OCI-LY1 (cell line): ENCODE measurements at regions not wholly inside any gene's neighbourhood (a gene's known extent, or its start where the extent isn't known, plus 50 kb on each side); places are given as distances from the start of the nearest gene placed in this dataset.

Experiments used
- H2AFZ ChIP-seq: fragments of 200-600 bp; sonication (generic), shearing (Covaris generic); 2 replicates; pipeline ENCODE4 v1.6.0; 2014; ENCODE audit warnings: antibody characterized with exemption, mild to moderate bottlenecking, low read length
- H3F3A ChIP-seq: fragments of 200-600 bp; sonication (generic), shearing (Covaris generic); 2 replicates; pipeline ENCODE4 v1.6.0; 2014; ENCODE audit warnings: mild to moderate bottlenecking, antibody characterized with exemption, low read length, moderate library complexity; ENCODE audit not compliant: insufficient read depth
- H3K27ac ChIP-seq: fragments of 200-600 bp; sonication (generic); 2 replicates; pipeline ENCODE4 v1.5.1; 2014; ENCODE audit warnings: low read length, mixed run types, mild to moderate bottlenecking, low read depth; ENCODE audit not compliant: poor library complexity, severe bottlenecking
- H3K27me3 ChIP-seq: fragments of 200-600 bp; sonication (generic); 2 replicates; pipeline ENCODE4 v1.6.0; 2014; ENCODE audit warnings: antibody characterized with exemption, mild to moderate bottlenecking, low read length, moderate library complexity; ENCODE audit not compliant: insufficient read depth
- H3K36me3 ChIP-seq: fragments of 200-600 bp; sonication (generic); 2 replicates; pipeline ENCODE4 v1.6.1; 2014; ENCODE audit warnings: mild to moderate bottlenecking, antibody characterized with exemption, low read length, moderate library complexity, mixed read lengths; ENCODE audit not compliant: insufficient read depth
- H3K4me1 ChIP-seq: fragments of 200-600 bp; sonication (generic); 2 replicates; pipeline ENCODE4 v1.5.1; 2014; ENCODE audit warnings: mild to moderate bottlenecking, low read length, moderate library complexity; ENCODE audit not compliant: insufficient read depth, severe bottlenecking
- H3K4me2 ChIP-seq: fragments of 200-600 bp; sonication (generic), shearing (Covaris generic); 2 replicates; pipeline ENCODE4 v1.6.1; 2014; ENCODE audit warnings: low read length
- H3K4me3 ChIP-seq: fragments of 200-600 bp; sonication (generic); 2 replicates; pipeline ENCODE4 v1.5.1; 2014; ENCODE audit warnings: low read length, low read depth, mild to moderate bottlenecking, mixed read lengths; ENCODE audit not compliant: poor library complexity, severe bottlenecking
- H3K79me2 ChIP-seq: fragments of 200-600 bp; shearing (Covaris generic); 2 replicates; pipeline ENCODE4 v1.6.1; 2016; ENCODE audit warnings: mixed run types, low read length, mixed read lengths; ENCODE audit not compliant: insufficient read depth
- H3K9ac ChIP-seq: fragments of 200-600 bp; sonication (generic), shearing (Covaris generic); 2 replicates; pipeline ENCODE4 v1.6.1; 2014; ENCODE audit warnings: mild to moderate bottlenecking, low read length, mixed read lengths
- H3K9me2 ChIP-seq: fragments of 200-600 bp; sonication (generic), shearing (Covaris generic); 2 replicates; pipeline ENCODE4 v1.6.1; 2014; ENCODE audit warnings: low read depth, mild to moderate bottlenecking, low read length, mixed read lengths
- H3K9me3 ChIP-seq: fragments of 200-600 bp; shearing (Covaris generic); 2 replicates; pipeline ENCODE4 v1.6.1; 2014; ENCODE audit warnings: low read length, mixed read lengths
- H4K20me1 ChIP-seq: fragments of 200-600 bp; sonication (generic), shearing (Covaris generic); 2 replicates; pipeline ENCODE4 v1.6.0; 2016; ENCODE audit warnings: mild to moderate bottlenecking, low read length; ENCODE audit not compliant: insufficient read depth
- EZH2 ChIP-seq: fragments of 200-600 bp; sonication (generic), shearing (Covaris generic); IDR thresholded peaks from 2 replicates; pipeline ENCODE4 v1.8.0; 2017; ENCODE audit warnings: borderline replicate concordance, mixed run types, mild to moderate bottlenecking, antibody characterized with exemption, low read length, moderate library complexity, mixed read lengths
- TF ChIP-seq, protein P1 (sequence below): fragments of 200-600 bp; sonication (generic), shearing (Covaris generic); IDR thresholded peaks from 2 replicates; pipeline ENCODE4 v1.5.1; 2017; ENCODE audit warnings: mild to moderate bottlenecking, antibody characterized with exemption, low read length, moderate library complexity, mixed read lengths

DNA sequence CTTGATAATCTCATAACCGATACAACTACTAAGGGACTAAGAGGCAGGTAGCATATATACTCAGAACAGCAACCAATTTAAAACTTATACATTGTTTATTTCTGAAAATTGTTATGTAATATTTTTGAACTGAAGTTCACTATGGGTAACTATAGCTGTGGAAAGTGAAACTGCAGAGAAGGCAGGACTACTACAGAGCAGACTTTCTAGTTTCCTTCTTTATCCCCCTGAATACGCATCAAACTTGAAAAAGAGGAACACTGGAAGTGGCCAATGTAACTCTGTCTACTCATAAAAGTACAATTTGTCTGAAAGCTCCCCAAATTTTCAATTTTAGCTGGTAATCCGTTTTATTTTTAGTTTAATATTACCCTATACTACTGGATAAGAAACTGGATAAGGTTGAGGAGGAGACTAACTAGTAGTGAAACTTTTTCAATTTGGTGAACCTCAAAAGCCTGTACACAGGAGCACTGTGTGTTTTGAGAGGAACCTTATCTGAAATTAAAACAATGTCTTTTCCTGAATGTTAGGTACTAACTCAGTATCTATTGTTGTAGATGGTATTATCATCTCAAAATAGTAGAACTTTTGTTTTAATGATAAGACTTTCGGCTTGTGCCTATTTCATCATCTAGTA is 225.8 kb downstream of the GABRG1 start:
- TF ChIP-seq, protein P1, sequence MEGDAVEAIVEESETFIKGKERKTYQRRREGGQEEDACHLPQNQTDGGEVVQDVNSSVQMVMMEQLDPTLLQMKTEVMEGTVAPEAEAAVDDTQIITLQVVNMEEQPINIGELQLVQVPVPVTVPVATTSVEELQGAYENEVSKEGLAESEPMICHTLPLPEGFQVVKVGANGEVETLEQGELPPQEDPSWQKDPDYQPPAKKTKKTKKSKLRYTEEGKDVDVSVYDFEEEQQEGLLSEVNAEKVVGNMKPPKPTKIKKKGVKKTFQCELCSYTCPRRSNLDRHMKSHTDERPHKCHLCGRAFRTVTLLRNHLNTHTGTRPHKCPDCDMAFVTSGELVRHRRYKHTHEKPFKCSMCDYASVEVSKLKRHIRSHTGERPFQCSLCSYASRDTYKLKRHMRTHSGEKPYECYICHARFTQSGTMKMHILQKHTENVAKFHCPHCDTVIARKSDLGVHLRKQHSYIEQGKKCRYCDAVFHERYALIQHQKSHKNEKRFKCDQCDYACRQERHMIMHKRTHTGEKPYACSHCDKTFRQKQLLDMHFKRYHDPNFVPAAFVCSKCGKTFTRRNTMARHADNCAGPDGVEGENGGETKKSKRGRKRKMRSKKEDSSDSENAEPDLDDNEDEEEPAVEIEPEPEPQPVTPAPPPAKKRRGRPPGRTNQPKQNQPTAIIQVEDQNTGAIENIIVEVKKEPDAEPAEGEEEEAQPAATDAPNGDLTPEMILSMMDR: no peak
- TF ChIP-seq EZH2: no peak
- Histone ChIP-seq H3K4me2 (no peak overlapping the region), H3K9me3 (no peaks in the 10 kb centered on the region), H3K27me3 (no peaks in the 10 kb centered on the region), H3K4me1 (no peaks in the 10 kb centered on the region), H3K4me3 (no peak overlapping the region), H2AFZ (no peak overlapping the region), H4K20me1 (no peaks in the 10 kb centered on the region), H3F3A (no peaks in the 10 kb centered on the region), H3K36me3 (no peaks in the 10 kb centered on the region), H3K9me2 (no peaks in the 10 kb centered on the region), H3K79me2 (no peaks in the 10 kb centered on the region), H3K27ac (no peak overlapping the region), H3K9ac (no peak overlapping the region)

DNA sequence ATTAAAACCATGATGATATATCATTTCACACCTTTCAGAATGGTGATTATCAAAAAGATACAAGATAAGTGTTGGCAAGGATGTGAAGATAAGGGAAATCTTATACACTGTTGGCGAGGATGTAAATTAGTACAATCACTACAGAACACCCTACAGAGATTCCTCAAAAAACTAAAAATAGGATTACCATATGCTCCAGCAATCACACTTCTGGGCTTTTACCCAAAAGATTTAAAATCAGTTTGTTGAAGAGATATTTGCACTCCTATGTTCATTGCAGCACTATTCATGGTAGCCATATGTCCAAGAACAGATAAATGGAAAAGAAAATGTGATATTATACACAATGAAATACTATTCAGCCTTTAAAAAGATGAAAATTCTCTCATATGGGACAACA is 240.4 kb downstream of the GABRG1 start:
- no peaks in the 10 kb centered on the region for H3K4me1 ChIP-seq

DNA sequence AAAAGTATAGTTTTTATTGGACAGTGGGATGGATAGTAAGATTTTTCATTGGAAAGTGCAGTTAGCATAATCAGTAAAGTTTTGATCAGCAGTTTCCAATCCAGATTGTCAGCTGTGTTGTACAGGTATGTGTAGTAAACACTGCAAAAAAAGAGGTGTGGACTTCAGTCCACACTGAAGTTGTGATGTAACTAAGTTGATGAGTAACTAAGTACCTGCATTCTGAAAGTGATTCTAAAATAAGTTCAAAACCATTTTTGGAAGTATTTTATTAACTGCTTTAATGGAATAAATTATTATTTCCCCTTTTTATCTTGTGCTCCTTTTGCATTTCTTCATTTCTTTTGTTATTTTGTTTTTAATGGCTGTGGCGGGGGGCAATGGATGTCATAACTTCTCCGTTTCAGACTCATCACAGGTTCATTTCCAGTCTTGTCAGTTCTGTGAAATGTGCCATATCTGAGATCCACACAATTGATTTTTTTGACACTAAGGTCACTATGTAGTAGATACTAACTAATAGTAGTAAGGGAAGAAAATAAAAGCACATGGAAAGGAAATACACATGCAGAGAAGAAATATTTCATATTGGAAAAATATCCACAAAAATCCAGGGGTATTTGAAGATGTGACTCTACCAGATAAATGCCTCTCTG is 247.5 kb downstream of the GABRG1 start:
- Histone ChIP-seq H3K4me2 (no peak overlapping the region), H3K4me1 (no peaks in the 10 kb centered on the region), H3K79me2 (no peaks in the 10 kb centered on the region), H4K20me1 (no peaks in the 10 kb centered on the region), H3K27ac (no peak overlapping the region), H3K4me3 (no peak overlapping the region), H3K27me3 (no peaks in the 10 kb centered on the region), H2AFZ (no peak overlapping the region), H3K36me3 (no peaks in the 10 kb centered on the region), H3F3A (no peaks in the 10 kb centered on the region), H3K9me3 (no peaks in the 10 kb centered on the region), H3K9me2 (no peaks in the 10 kb centered on the region; the same call in 1 of the 2 replicates), H3K9ac (no peak overlapping the region)
- no peak for TF ChIP-seq EZH2
- TF ChIP-seq, protein P1: no peak

More for the DNA sequence above, 240.4 kb downstream of the GABRG1 start:
- no peak overlapping the region for H3K27ac ChIP-seq
- H3K27me3 ChIP-seq: no peaks in the 10 kb centered on the region
- H3K4me2 ChIP-seq: no peak overlapping the region
- H4K20me1 ChIP-seq: no peaks in the 10 kb centered on the region
- no peaks in the 10 kb centered on the region for H3K9me2 ChIP-seq
- H3K36me3 ChIP-seq: no peaks in the 10 kb centered on the region
- no peak for TF ChIP-seq EZH2
- TF ChIP-seq, protein P1: no peak
- H3K9me3 ChIP-seq: no peaks in the 10 kb centered on the region
- H2AFZ ChIP-seq: no peak overlapping the region
- H3K79me2 ChIP-seq: no peaks in the 10 kb centered on the region
- H3K9ac ChIP-seq: no peak overlapping the region
- no peaks in the 10 kb centered on the region for H3F3A ChIP-seq
- H3K4me3 ChIP-seq: no peak overlapping the region
